Mesothelial cell of epicardium (in vitro differentiated cells): ENCODE measurements at regions not wholly inside any gene's neighbourhood (a gene's known extent, or its start where the extent isn't known, plus 50 kb on each side); places are given as distances from the start of the nearest gene placed in this dataset.
"Not testable (repeated sequence)": the region's sequence is repeated elsewhere in the genome, so short reads cannot be mapped to it uniquely, and the experiment has no call there.

Experiments used
- DNase-seq, 2 experiments: peaks; one replicate each; pipeline ENCODE4 v3.0.0; 2021; ENCODE audit warnings: low spot score in 2 of 2; ENCODE audit not compliant: unreplicated experiment in 2 of 2
- H3K27ac Mint-ChIP-seq: 2 replicates; pipeline ENCODE4 v1.8.0; 2021; ENCODE audit warnings: mixed read lengths
- H3K27me3 Mint-ChIP-seq: 2 replicates; pipeline ENCODE4 v1.8.0; 2021; ENCODE audit warnings: low read depth, mixed read lengths
- H3K36me3 Mint-ChIP-seq: 2 replicates; pipeline ENCODE4 v1.8.0; 2021; ENCODE audit warnings: mixed read lengths
- H3K4me1 Mint-ChIP-seq: 2 replicates; pipeline ENCODE4 v1.8.0; 2021; ENCODE audit warnings: mixed read lengths
- H3K4me3 Mint-ChIP-seq: 2 replicates; pipeline ENCODE4 v1.8.0; 2021; ENCODE audit warnings: mild to moderate bottlenecking, moderate library complexity, mixed read lengths
- H3K9me3 Mint-ChIP-seq: 2 replicates; pipeline ENCODE4 v1.8.0; 2021; ENCODE audit warnings: mixed read lengths
- CTCF ChIP-seq: fragments of 200-600 bp; sonication (generic); IDR thresholded peaks from one replicate; pipeline ENCODE4 v1.5.0; 2021; ENCODE audit warnings: antibody characterized with exemption; ENCODE audit not compliant: unreplicated experiment

GRCh38 chr10:46197050-46197449, 89.7 kb upstream of the ANTXRL start:
- no peak for TF ChIP-seq CTCF
- no peak for DNase-seq
- peaks cover 2% of the 10 kb centered on the region for H3K4me1 Mint-ChIP-seq
- peaks cover 2% of the 10 kb centered on the region for H3K27me3 Mint-ChIP-seq
- H3K36me3 Mint-ChIP-seq, result no peaks in the 10 kb centered on the region
- H3K4me3 Mint-ChIP-seq, result no peak overlapping the region
- no peak overlapping the region for H3K27ac Mint-ChIP-seq
- H3K9me3 Mint-ChIP-seq, result no peaks in the 10 kb centered on the region

- H3K9me3 Mint-ChIP-seq, result no peaks in the 10 kb centered on the region
- no peak for DNase-seq
- H3K36me3 Mint-ChIP-seq, result no peaks in the 10 kb centered on the region
- no peak overlapping the region for H3K27ac Mint-ChIP-seq
- peaks cover 2% of the 10 kb centered on the region for H3K4me1 Mint-ChIP-seq
- H3K27me3 Mint-ChIP-seq, result peaks cover 2% of the 10 kb centered on the region
- no peak for TF ChIP-seq CTCF
- no peak overlapping the region for H3K4me3 Mint-ChIP-seq
Measured at GRCh38 chr10:46198516-46198915, 88.3 kb upstream of the ANTXRL start.

- not testable (repeated sequence) for H3K9me3 Mint-ChIP-seq
Measured at GRCh38 chr10:46202405-46202804, 84.4 kb upstream of the ANTXRL start.

GRCh38 chr10:46204482-46205102, 82.2 kb upstream of the ANTXRL start:
- H3K4me3 Mint-ChIP-seq, H3K27ac Mint-ChIP-seq, H3K36me3 Mint-ChIP-seq, H3K27me3 Mint-ChIP-seq, H3K9me3 Mint-ChIP-seq, DNase-seq, H3K4me1 Mint-ChIP-seq: not testable (repeated sequence)

More at GRCh38 chr10:46202405-46202804, 84.4 kb upstream of the ANTXRL start:
- not testable (repeated sequence) for H3K27me3 Mint-ChIP-seq, H3K4me1 Mint-ChIP-seq, H3K4me3 Mint-ChIP-seq, H3K36me3 Mint-ChIP-seq, H3K27ac Mint-ChIP-seq, DNase-seq

- H3K27ac Mint-ChIP-seq, H3K36me3 Mint-ChIP-seq, H3K27me3 Mint-ChIP-seq, H3K4me1 Mint-ChIP-seq, H3K9me3 Mint-ChIP-seq, DNase-seq, H3K4me3 Mint-ChIP-seq: not testable (repeated sequence)
Measured at GRCh38 chr10:46210427-46210826, 76.4 kb upstream of the ANTXRL start.

- Mint-ChIP-seq H3K27ac (no peak overlapping the region), H3K4me1 (peaks cover 6% of the 10 kb centered on the region), H3K36me3 (no peaks in the 10 kb centered on the region), H3K27me3 (peaks cover 3% of the 10 kb centered on the region), H3K4me3 (no peak overlapping the region), H3K9me3 (no peaks in the 10 kb centered on the region)
- no peak for TF ChIP-seq CTCF
- no peak for DNase-seq
Measured at GRCh38 chr10:46215426-46215825, 71.4 kb upstream of the ANTXRL start.

- no peak for TF ChIP-seq CTCF
- no peak overlapping the region for H3K27ac Mint-ChIP-seq
- H3K9me3 Mint-ChIP-seq, result no peaks in the 10 kb centered on the region
- DNase-seq, result no peak
- peaks cover 6% of the 10 kb centered on the region for H3K4me1 Mint-ChIP-seq
- H3K27me3 Mint-ChIP-seq, result peaks cover 3% of the 10 kb centered on the region
- no peak overlapping the region for H3K4me3 Mint-ChIP-seq
- no peaks in the 10 kb centered on the region for H3K36me3 Mint-ChIP-seq
Measured at GRCh38 chr10:46216003-46216634, 70.7 kb upstream of the ANTXRL start.
